H4 (cell line): ENCODE measurements at regions not wholly inside any gene's neighbourhood (a gene's known extent, or its start where the extent isn't known, plus 50 kb on each side); places are given as distances from the start of the nearest gene placed in this dataset.

Experiments
- DNase-seq: peaks from one replicate; pipeline ENCODE4 v3.0.0-alpha.2; 2015; ENCODE audit warnings: low spot score

DNA sequence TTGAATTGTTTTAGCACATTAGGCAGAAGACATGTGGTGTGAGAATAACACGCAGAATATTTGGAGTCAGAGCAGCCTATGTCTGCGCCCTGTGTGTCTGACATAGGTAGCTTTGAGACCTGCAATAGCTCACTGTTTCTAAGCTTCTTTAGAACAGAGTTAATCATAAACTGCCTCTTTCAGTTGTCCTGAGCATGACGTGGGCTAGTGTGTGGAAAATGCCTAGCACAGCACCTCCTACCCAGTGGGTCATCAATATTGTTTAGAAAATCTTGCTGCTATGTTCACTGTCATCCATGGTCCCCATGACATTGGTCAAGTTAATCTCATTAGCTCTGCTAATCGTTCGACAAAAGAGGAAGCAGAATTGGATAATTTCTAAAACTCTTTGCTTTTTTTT, 357.4 kb upstream of the SGCD start:
- no peak for DNase-seq

- no peak for DNase-seq
These were observed 352.6 kb upstream of the SGCD start for GRCh38 chr5:155974369-155974768.

DNA sequence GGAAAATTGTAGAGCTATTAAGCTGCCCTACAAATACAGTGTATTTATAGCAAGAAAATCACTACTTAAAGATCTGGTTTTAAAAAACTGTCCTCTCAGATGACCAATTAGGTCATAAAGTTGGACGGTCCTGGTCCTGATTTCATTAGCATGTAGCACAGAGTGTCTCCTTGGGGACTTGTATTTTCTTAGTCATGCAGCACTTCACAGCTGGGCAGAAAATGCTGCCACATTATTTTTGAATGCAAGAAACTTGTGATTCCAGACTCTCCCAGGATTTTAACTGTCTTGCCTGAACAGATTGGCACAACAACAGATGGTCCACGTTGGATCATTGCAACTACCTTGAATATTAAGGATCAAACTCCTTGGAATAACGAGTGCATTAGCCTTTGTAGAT, 348.1 kb upstream of the SGCD start:
- DNase-seq: no peak

- no peak for DNase-seq
These were observed 344.6 kb upstream of the SGCD start for GRCh38 chr5:155982354-155982753.

GRCh38 chr5:155983954-155984353, 343.0 kb upstream of the SGCD start:
- DNase-seq: no peak

DNA sequence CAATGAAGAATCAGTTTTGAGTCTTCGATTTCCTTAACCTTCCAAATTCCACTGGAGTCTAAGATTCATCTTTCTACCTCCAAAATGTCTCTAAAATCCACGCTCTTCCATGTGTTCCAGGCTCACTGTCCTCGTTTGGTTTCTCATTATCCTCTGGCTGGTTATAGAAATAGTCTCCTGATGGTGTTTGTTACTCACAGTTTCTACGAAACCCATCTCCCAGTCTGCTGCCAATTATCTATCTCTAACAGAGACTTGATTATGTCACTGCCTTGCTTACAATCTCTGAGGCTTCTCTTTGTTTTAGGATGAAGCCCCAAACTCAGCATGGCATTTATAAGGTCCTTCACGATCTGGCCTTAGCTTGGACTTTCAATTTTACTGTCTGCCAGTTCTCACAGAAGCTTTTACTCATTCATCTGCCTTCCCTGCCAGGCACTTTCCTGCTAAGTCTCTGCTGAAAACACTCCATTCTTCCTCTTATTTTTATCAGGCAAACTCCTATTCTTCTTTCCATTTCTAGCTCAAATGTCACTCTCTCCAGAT, 339.6 kb upstream of the SGCD start:
- DNase-seq: no peak

DNA sequence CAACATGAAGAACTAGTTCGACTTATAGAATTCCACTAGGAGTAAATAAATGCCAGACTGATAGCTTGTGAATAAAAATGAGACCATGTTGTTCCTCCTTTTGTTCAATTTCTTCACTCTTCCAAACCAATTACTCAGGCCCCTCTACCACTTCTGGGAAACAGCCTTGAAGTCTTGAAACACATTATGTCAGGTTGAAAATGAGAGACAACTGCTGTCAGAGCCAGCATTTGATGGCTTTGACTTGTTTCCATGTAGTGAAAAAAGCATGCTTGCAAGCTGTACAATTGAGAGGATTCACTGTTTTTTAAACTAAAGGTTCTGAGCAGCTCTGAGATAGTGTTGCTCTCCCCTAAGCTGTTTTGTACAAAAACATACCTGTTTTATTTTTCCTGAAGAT, 337.1 kb upstream of the SGCD start:
- no peak for DNase-seq

DNA sequence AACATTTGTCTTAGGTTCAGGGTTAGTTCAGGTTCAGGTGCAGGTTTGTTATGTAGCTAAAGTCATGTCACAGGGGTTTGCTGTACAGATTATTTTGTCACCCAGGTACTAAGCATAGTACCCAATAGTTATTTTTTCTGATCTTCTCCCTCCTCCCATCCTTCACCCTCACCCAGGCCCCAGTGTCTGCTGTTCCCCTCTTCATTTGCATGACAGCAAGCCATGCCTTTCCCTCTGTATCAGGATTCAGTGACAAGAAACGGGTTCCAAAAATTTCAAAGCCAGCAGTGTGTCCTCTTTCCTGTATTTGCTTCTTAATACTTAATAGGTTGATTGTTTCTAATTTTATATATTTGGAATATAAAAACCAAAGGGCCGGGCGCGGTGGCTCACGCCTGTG, 330.8 kb upstream of the SGCD start:
- DNase-seq: no peak

GRCh38 chr5:155998257-155998656, 328.7 kb upstream of the SGCD start:
- no peak for DNase-seq

DNA sequence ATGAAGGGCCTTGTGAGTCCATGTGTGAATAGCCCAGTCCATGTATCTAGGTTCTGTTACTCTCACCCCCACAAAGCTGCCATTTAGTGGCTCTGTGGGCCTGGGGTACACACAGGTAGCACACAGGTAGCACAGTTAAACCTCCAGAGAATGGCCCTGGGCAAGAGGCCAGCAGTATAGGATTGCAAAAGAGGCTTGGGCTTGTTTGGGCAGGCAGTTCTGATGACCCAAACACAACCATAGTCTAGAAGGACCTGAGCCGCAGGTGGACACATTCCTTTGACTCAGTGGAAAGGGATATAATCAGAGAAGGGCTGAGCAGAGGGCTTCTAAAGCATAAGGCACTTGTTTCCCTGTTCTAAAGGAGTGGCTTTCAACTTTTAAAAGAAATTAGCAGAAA, 326.8 kb upstream of the SGCD start:
- no peak for DNase-seq

DNA sequence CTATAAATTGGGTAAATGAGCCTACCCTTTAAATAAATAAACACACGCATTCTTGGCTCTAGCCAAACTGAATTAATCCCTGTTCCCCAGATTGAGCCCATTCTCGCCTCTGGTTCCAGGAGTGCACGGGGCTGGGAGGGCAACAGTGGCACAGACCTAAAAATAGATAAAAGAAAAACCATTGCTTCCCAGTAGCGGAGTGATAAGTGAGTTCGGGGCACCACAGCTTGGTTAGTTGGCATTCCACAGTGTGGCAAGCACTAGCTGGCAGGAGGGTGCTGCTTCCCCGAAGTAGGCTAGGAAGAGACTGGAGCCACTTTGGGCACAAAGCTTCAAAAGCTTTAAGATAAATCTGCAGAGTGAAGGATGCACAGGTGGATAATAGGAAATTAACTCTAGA, 322.2 kb upstream of the SGCD start:
- no peak for DNase-seq

DNA sequence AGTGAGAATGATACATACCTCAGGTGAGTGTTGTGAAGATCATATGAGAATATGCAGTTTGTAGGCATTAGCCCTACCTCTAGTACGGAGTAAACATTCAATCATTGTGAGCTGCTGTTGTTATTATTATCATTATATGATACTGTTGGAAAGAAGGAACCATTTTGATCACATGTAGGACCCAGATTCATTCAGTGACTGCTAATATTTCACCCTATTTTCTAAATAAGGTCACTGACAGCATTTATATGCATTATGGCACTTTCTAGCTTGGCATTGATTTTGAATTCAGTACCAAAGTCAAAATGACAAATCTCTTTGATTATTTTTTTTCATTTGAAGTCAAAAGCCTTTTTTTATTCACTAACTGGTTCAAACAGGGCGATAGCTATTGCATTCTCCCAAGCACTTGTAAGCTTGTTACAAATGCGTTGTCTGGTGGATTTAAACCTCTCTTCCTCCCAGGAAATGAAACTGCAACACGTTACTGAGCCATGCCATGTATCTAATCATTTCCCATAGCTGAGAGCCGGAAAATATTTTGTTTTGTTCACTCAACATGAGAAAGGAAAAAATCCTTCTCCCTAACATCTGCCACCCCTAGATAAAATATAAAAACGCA, 320.8 kb upstream of the SGCD start:
- no peak for DNase-seq

DNA sequence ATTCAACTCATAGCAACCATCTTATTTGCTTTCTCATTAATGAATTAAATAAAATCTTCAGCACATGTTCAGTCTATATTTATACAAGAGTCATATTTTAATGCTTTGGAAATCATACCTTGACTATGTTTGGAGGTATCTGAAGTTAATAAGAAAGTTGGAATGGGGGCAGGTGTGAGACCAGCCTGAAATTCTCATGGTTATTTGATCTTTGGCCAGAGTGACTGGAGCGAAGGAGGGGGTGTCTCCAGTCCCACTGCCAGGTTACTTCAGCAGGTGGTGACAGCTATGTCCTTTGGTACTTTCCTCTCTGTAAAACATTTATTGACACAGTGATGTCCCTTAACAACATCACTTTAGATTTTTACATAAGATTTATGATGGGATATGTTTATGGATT, 318.1 kb upstream of the SGCD start:
- no peak for DNase-seq

- no peak for DNase-seq
These were observed 317.4 kb upstream of the SGCD start for GRCh38 chr5:156009583-156009982.

- DNase-seq: no peak
These were observed 311.8 kb upstream of the SGCD start for GRCh38 chr5:156015137-156015536.

DNA sequence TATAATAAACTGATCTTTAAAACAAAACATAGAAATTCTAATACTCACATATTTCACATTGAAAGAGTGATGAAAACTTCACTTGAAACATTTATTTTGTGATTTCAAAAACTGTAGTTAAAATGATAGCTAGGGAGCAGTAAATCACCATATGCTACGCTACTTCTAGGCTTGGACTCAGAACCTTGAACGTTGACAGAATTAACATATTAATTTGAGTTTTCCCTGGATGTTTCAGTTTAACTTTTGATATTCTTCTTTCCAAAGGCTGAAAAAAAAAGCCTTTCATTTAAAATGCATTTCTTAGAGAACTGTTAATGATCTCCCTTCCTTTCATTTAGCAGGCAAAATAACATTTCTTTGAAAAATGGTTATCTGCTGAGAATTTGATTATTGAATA, 307.8 kb upstream of the SGCD start:
- no peak for DNase-seq

DNA sequence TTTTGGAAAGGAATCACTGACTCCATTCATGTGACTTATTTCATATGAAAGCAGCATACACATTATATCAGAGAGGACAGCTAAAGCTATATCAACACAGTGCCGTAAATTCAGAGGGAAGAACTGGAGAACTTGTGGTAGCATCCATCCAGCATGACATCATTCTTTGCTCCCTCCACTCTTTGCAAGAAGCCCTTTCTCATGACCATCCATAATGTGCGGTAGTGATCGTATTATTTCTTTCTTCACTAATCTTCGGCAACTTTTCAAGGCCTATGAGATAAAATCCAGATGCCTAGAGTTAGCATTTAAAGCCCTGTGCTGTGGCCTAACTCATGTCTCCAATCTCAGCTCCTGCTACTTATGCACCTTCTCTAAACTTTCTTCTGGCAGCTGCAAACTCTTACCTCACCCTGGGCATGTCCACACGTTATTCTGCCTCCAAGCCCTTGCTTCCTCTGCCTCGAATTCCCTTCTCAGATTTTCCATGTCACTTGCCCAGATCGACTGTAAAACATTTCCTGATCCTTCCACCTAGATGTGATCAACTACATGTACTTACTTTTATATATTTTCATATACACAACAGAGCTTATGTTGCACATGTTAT, 307.3 kb upstream of the SGCD start:
- no peak for DNase-seq

DNA sequence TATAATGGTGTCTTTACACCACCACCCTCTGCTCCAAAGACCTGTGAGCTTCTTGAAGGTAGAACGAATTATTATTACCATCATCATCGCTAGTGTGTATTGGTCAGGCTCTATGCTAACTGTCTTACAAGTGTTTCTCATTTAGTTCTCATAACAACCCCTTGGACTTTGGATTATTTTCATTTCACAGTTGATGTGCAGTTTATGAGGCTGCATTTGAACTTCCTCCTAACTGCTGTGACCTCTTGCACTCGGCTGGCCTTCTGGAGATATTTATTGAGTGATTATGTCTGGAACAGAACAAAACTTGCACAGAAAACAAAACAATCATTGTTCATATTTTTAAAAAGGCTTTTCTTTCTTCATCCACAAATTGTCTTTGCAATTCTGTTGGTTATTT, 306.3 kb upstream of the SGCD start:
- no peak for DNase-seq

- no peak for DNase-seq
These were observed 305.1 kb upstream of the SGCD start for GRCh38 chr5:156021866-156022265.

GRCh38 chr5:156025656-156026055, 301.3 kb upstream of the SGCD start:
- no peak for DNase-seq

- DNase-seq: no peak
These were observed 295.8 kb upstream of the SGCD start for GRCh38 chr5:156031181-156031580.

- DNase-seq: no peak
These were observed 290.3 kb upstream of the SGCD start for GRCh38 chr5:156036640-156037039.

- DNase-seq: no peak
These were observed 289.6 kb upstream of the SGCD start for GRCh38 chr5:156037151-156037909.
